ENCODE measurements at regions not wholly inside any gene's neighbourhood (a gene's known extent, or its start where the extent isn't known, plus 50 kb on each side); places are given as distances from the start of the nearest gene placed in this dataset.

GRCh38 chr2:117512307-117512706 is 302.2 kb upstream of the DDX18 start:
- TF ChIP-seq CTCF (IDR thresholded peaks at IDR 0.05) (no peak), POLR2A (IDR thresholded peaks at IDR 0.05) (no peak)

Measured in Peyer's patch (tissue), 4 donors.